H1 (cell line): ENCODE measurements at regions not wholly inside any gene's neighbourhood (a gene's known extent, or its start where the extent isn't known, plus 50 kb on each side); places are given as distances from the start of the nearest gene placed in this dataset.

ENCODE experiments used
- CTCF ChIA-PET: fragments of 300-600 bp; sonication (Branson Sonifier 250); formaldehyde crosslinking; loops from one replicate; lab custom pipeline; 2021; ENCODE audit not compliant: partially characterized antibody; lab: Charles Lee
- POLR2A ChIA-PET: fragments of 300-600 bp; sonication (Branson Sonifier 250); formaldehyde crosslinking; loops from one replicate; lab custom pipeline; 2021; ENCODE audit warnings: inconsistent platforms; ENCODE audit not compliant: partially characterized antibody; lab: Charles Lee
- DNase-seq, 2 experiments: peaks; one replicate each; pipeline versions ENCODE4 v3.0.0 to v3.0.0-alpha.2; 2010 to 2022; ENCODE audit warnings: low spot score in 2 of 2, low read depth in 1 of 2, mixed read lengths in 1 of 2
- FAIRE-seq: peaks from 2 replicates; lab custom pipeline; 2011; peaks lifted over from hg19 to GRCh38; lab: Jason Lieb, UNC
- H2AFZ ChIP-seq: 2 replicates; pipeline ENCODE4 v1.8.1; 2012; ENCODE audit warnings: low read length, inconsistent platforms
- H2AK5ac ChIP-seq: 2 replicates; pipeline ENCODE4 v1.6.1; 2013; ENCODE audit warnings: low read depth, low read length
- H2BK120ac ChIP-seq: replicated peaks from 2 replicates; pipeline ENCODE3; 2013; ENCODE audit warnings: low read depth, low read length, inconsistent platforms
- H2BK12ac ChIP-seq: 2 replicates; pipeline ENCODE4 v1.6.1; 2013; ENCODE audit warnings: low read depth, low read length
- H2BK15ac ChIP-seq: 2 replicates; pipeline ENCODE4 v1.6.1; 2013; ENCODE audit warnings: low read length
- H2BK20ac ChIP-seq: 2 replicates; pipeline ENCODE4 v1.6.1; 2013; ENCODE audit warnings: low read length
- H2BK5ac ChIP-seq: 2 replicates; pipeline ENCODE4 v1.6.1; 2013; ENCODE audit warnings: low read depth, low read length
- H3K14ac ChIP-seq: 2 replicates; pipeline ENCODE4 v1.6.1; 2013; ENCODE audit warnings: inconsistent platforms; ENCODE audit not compliant: insufficient read length
- H3K18ac ChIP-seq: 2 replicates; pipeline ENCODE4 v1.6.1; 2013; ENCODE audit warnings: low read length; ENCODE audit errors: extremely low read depth
- H3K23ac ChIP-seq: 2 replicates; pipeline ENCODE4 v1.6.1; 2013; ENCODE audit warnings: inconsistent platforms; ENCODE audit not compliant: insufficient read length
- H3K23me2 ChIP-seq: 2 replicates; pipeline ENCODE4 v1.6.1; 2013; ENCODE audit warnings: low read depth, low read length
- H3K27ac ChIP-seq: 2 replicates; pipeline ENCODE4 v1.6.1; 2011; ENCODE audit warnings: low read depth, low read length, inconsistent platforms
- H3K27me3 ChIP-seq, 4 experiments: replicated peaks in 1 of 4; 1 replicate in 1 of 4; 2 replicates in 3 of 4; pipeline versions ENCODE4 v1.6.1 to v1.8.1; 2011 to 2013; ENCODE audit warnings: low read length in 3 of 4, mild to moderate bottlenecking in 3 of 4, inconsistent platforms in 2 of 4, mixed read lengths in 2 of 4, moderate library complexity in 1 of 4; ENCODE audit not compliant: control insufficient read depth in 3 of 4, insufficient read depth in 3 of 4; ENCODE audit errors: extremely low read depth in 1 of 4
- H3K36me3 ChIP-seq, 4 experiments: 2 replicates each; pipeline versions ENCODE4 v1.6.1 to v1.8.1; 2011 to 2013; ENCODE audit warnings: mild to moderate bottlenecking in 4 of 4, low read length in 3 of 4, moderate library complexity in 2 of 4, control low read depth in 1 of 4, inconsistent platforms in 1 of 4; ENCODE audit not compliant: insufficient read depth in 4 of 4, control insufficient read depth in 2 of 4
- H3K4ac ChIP-seq: replicated peaks from 2 replicates; pipeline ENCODE3; 2013; ENCODE audit warnings: low read length, low read depth, mixed read lengths, inconsistent platforms; ENCODE audit not compliant: insufficient read length
- H3K4me1 ChIP-seq, 4 experiments: replicated peaks in 1 of 4; 1 replicate in 1 of 4; 2 replicates in 3 of 4; pipeline versions ENCODE4 v1.6.1 to v1.8.1; 2011 to 2013; ENCODE audit warnings: low read length in 3 of 4, inconsistent platforms in 2 of 4, mixed read lengths in 1 of 4; ENCODE audit not compliant: insufficient read depth in 4 of 4, control insufficient read depth in 3 of 4
- H3K4me2 ChIP-seq, 2 experiments: 2 replicates each; pipeline versions ENCODE4 v1.6.1 to v1.8.1; 2011 to 2013; ENCODE audit warnings: low read depth in 2 of 2, low read length in 2 of 2, control low read depth in 1 of 2, inconsistent platforms in 1 of 2, mild to moderate bottlenecking in 1 of 2; ENCODE audit not compliant: insufficient read depth in 1 of 2
- H3K4me3 ChIP-seq, 4 experiments: fragments of 200-600, 300-600 bp in 1 of 4; sonication (generic), shearing (Covaris generic), sonication (Bioruptor Twin) in 1 of 4; 2 replicates each; pipeline versions ENCODE4 v1.5.1 to v1.8.1; 2011 to 2016; ENCODE audit warnings: low read length in 4 of 4, low read depth in 3 of 4, control low read depth in 2 of 4, inconsistent platforms in 2 of 4, mild to moderate bottlenecking in 2 of 4, mixed read lengths in 1 of 4, moderate library complexity in 1 of 4; ENCODE audit not compliant: insufficient read depth in 2 of 4; ENCODE audit errors: extremely low read depth in 1 of 4
- H3K56ac ChIP-seq: replicated peaks from 2 replicates; pipeline ENCODE3; 2013; ENCODE audit warnings: low read depth, mild to moderate bottlenecking, mixed read lengths, low read length, inconsistent platforms; ENCODE audit not compliant: insufficient read length
- H3K79me1 ChIP-seq: 2 replicates; pipeline ENCODE4 v1.6.1; 2013; ENCODE audit warnings: low read depth, low read length, control low read depth
- H3K79me2 ChIP-seq, 2 experiments: 2 replicates each; pipeline versions ENCODE4 v1.6.1 to v1.8.1; 2012 to 2013; ENCODE audit warnings: low read length in 2 of 2, mild to moderate bottlenecking in 2 of 2, inconsistent platforms in 1 of 2; ENCODE audit not compliant: insufficient read depth in 2 of 2, control insufficient read depth in 1 of 2
- H3K9ac ChIP-seq, 4 experiments: replicated peaks in 1 of 4; 1 replicate in 1 of 4; 2 replicates in 3 of 4; pipeline versions ENCODE4 v1.6.1 to v1.8.1; 2011 to 2013; ENCODE audit warnings: low read depth in 3 of 4, low read length in 3 of 4, control low read depth in 2 of 4, mild to moderate bottlenecking in 2 of 4, moderate library complexity in 2 of 4, inconsistent platforms in 1 of 4; ENCODE audit errors: extremely low read depth in 1 of 4
- H3K9me3 ChIP-seq, 2 experiments: 2 replicates each; pipeline versions ENCODE4 v1.6.1 to v1.8.1; 2012 to 2013; ENCODE audit warnings: mild to moderate bottlenecking in 2 of 2, moderate library complexity in 2 of 2, control low read depth in 1 of 2, inconsistent platforms in 1 of 2, low read depth in 1 of 2, low read length in 1 of 2, mixed read lengths in 1 of 2; ENCODE audit not compliant: insufficient read depth in 2 of 2
- H4K20me1 ChIP-seq, 2 experiments: replicated peaks in 1 of 2; 2 replicates each; pipeline versions ENCODE3 to v1.8.1; 2011 to 2013; ENCODE audit warnings: inconsistent platforms in 2 of 2, low read length in 2 of 2, mild to moderate bottlenecking in 1 of 2; ENCODE audit not compliant: insufficient read depth in 2 of 2, control insufficient read depth in 1 of 2
- H4K5ac ChIP-seq: 2 replicates; pipeline ENCODE4 v1.6.1; 2013; ENCODE audit warnings: low read length, low read depth, mixed read lengths, inconsistent platforms; ENCODE audit not compliant: insufficient read length
- H4K8ac ChIP-seq: 2 replicates; pipeline ENCODE4 v1.8.0; 2013; ENCODE audit warnings: mild to moderate bottlenecking, moderate library complexity, low read length, inconsistent platforms; ENCODE audit not compliant: insufficient read depth; ENCODE audit errors: extremely low read depth
- H4K91ac ChIP-seq: replicated peaks from 2 replicates; pipeline ENCODE3; 2013; ENCODE audit warnings: low read length, mixed read lengths, inconsistent platforms; ENCODE audit not compliant: insufficient read length
- MAFK ChIP-seq: IDR thresholded peaks from 2 replicates; pipeline ENCODE4 v1.6.1; 2012; ENCODE audit warnings: low read depth, mild to moderate bottlenecking, improper control_type of control experiment, low read length
- TF ChIP-seq, protein P1 (sequence below): IDR thresholded peaks from 2 replicates; pipeline ENCODE4 v1.6.1; 2011; ENCODE audit warnings: low read depth, mild to moderate bottlenecking, low read length; ENCODE audit not compliant: insufficient read depth

DNA sequence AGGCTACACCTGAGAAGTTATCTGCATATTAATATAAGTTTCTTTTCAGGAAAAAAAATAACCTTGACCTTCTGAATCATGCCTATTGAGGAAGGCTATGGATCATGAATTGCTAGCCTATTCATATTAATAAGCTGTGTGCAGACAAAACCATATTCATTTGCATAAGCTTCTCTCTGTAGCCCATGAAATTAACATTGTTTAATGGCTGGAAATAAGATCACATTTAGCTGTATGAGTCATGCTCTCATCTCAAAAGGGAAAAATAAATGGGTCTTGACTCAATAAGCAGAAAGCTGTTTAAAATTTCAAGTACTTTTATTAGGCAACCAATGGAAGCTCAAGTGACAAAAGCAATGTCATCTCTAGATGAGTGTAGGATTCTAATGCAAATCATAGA lies 330.0 kb upstream of the DEPDC1 start:
- Histone ChIP-seq H3K27ac (no peak overlapping the region), H4K91ac (no peak overlapping the region), H2AK5ac (no peak overlapping the region), H2AFZ (no peak overlapping the region), H3K9ac (no peak overlapping the region), H2BK5ac (no peak overlapping the region), H3K4me3 (no peak overlapping the region), H3K4ac (no peak overlapping the region), H3K23ac (no peak overlapping the region), H2BK20ac (no peak overlapping the region), H3K36me3 (no peaks in the 10 kb centered on the region), H3K14ac (no peak overlapping the region), H2BK120ac (no peak overlapping the region), H3K23me2 (no peaks in the 10 kb centered on the region), H3K18ac (no peak overlapping the region), H3K56ac (no peak overlapping the region), H4K8ac (no peak overlapping the region), H4K5ac (no peak overlapping the region), H3K4me2 (no peak overlapping the region), H3K27me3 (no peaks in the 10 kb centered on the region), H2BK15ac (no peak overlapping the region), H3K4me1 (no peaks in the 10 kb centered on the region), H3K9me3 (no peaks in the 10 kb centered on the region), H3K79me2 (no peaks in the 10 kb centered on the region), H2BK12ac (no peak overlapping the region), H3K79me1 (no peaks in the 10 kb centered on the region), H4K20me1 (no peaks in the 10 kb centered on the region)
- DNase-seq (no peak), FAIRE-seq (no peak)
- TF ChIP-seq MAFK: no peak
- TF ChIP-seq, protein P1, sequence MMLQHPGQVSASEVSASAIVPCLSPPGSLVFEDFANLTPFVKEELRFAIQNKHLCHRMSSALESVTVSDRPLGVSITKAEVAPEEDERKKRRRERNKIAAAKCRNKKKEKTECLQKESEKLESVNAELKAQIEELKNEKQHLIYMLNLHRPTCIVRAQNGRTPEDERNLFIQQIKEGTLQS: no peak
- ChIA-PET CTCF (interaction anchor here (1.4 to 2.3 kb wide), 2 partner anchors 8 to 18 kb away, joined by 4 to 12 read pairs; no protein-coding TSS in a partner anchor), POLR2A (no interaction called here)
